ENCODE measurements at regions not wholly inside any gene's neighbourhood (a gene's known extent, or its start where the extent isn't known, plus 50 kb on each side); places are given as distances from the start of the nearest gene placed in this dataset.

- TF ChIP-seq CTCF (IDR thresholded peaks at IDR 0.05; ENCODE audit: low read depth, low read length) = no peak
- TF ChIP-seq POLR2A (IDR thresholded peaks at IDR 0.05; ENCODE audit: extremely low read depth, insufficient read length) = no peak
- TF ChIP-seq MYC (IDR thresholded peaks at IDR 0.05; ENCODE audit: low read depth, low read length) = no peak
Observed at GRCh38 chr6:79841577-79842375, 105.6 kb downstream of the ELOVL4 start.
